ENCODE measurements at regions not wholly inside any gene's neighbourhood (a gene's known extent, or its start where the extent isn't known, plus 50 kb on each side); places are given as distances from the start of the nearest gene placed in this dataset.

GRCh38 chr4:23312686-23313085 is 577.2 kb downstream of the PPARGC1A start:
- Histone ChIP-seq H2AFZ (ENCODE audit: low read length) (no peak overlapping the region), H3K27me3 (ENCODE audit: low read length) (no peaks in the 10 kb centered on the region), H3K9ac (ENCODE audit: low read length) (no peak overlapping the region), H3K36me3 (ENCODE audit: low read depth, low read length) (no peaks in the 10 kb centered on the region), H4K20me1 (ENCODE audit: low read length) (no peaks in the 10 kb centered on the region), H3K9me2 (replicated peaks; ENCODE audit: low read length) (no peaks in the 10 kb centered on the region), H3K4me1 (ENCODE audit: insufficient read depth, low read length) (no peaks in the 10 kb centered on the region), H3K9me3 (ENCODE audit: low read length) (no peaks in the 10 kb centered on the region), H3K4me2 (ENCODE audit: low read length) (no peak overlapping the region), H3K27ac (ENCODE audit: low read length) (no peak overlapping the region), H3K79me2 (ENCODE audit: low read length) (no peaks in the 10 kb centered on the region), H3F3A (ENCODE audit: low read length, unreplicated experiment) (no peaks in the 10 kb centered on the region), H3K4me3 (ENCODE audit: low read length) (no peak overlapping the region)
- no peak for ATAC-seq
- no peak for TF ChIP-seq EZH2phosphoT487 (IDR thresholded peaks at IDR 0.05; ENCODE audit: borderline replicate concordance, low read length)
- no peak for TF ChIP-seq EZH2 (IDR thresholded peaks at IDR 0.05; ENCODE audit: low read length, unreplicated experiment)
- no peak for TF ChIP-seq CTCF (conservative IDR thresholded peaks at IDR 0.05; ENCODE audit: low read depth, low read length)
- BruUV-seq (replicated peaks): no TSS peak
- intact Hi-C loops (cut with micrococcal nuclease): no loop called here
- ChIA-PET POLR2A (ENCODE audit: unreplicated experiment) (no interaction called here), CTCF (no interaction called here)
- no peak for DNase-seq

GRCh38 chr4:23311983-23312382 is 577.9 kb downstream of the PPARGC1A start:
- H3K79me2 ChIP-seq (ENCODE audit: low read length): no peaks in the 10 kb centered on the region
- H3K27me3 ChIP-seq (ENCODE audit: low read length): no peaks in the 10 kb centered on the region
- no peak overlapping the region for H3K27ac ChIP-seq (ENCODE audit: low read length)
- H3F3A ChIP-seq (ENCODE audit: low read length, unreplicated experiment): no peaks in the 10 kb centered on the region
- no peak for ATAC-seq
- H3K9me2 ChIP-seq (replicated peaks; ENCODE audit: low read length): no peaks in the 10 kb centered on the region
- no TSS peak for BruUV-seq (replicated peaks)
- no peak overlapping the region for H3K4me3 ChIP-seq (ENCODE audit: low read length)
- no peak overlapping the region for H3K4me2 ChIP-seq (ENCODE audit: low read length)
- ChIA-PET POLR2A (ENCODE audit: unreplicated experiment) (no interaction called here), CTCF (no interaction called here)
- no peaks in the 10 kb centered on the region for H3K9me3 ChIP-seq (ENCODE audit: low read length)
- H3K36me3 ChIP-seq (ENCODE audit: low read depth, low read length): no peaks in the 10 kb centered on the region
- H3K9ac ChIP-seq (ENCODE audit: low read length): no peak overlapping the region
- DNase-seq: no peak
- TF ChIP-seq EZH2phosphoT487 (IDR thresholded peaks at IDR 0.05; ENCODE audit: borderline replicate concordance, low read length) (no peak), EZH2 (IDR thresholded peaks at IDR 0.05; ENCODE audit: low read length, unreplicated experiment) (no peak), CTCF (conservative IDR thresholded peaks at IDR 0.05; ENCODE audit: low read depth, low read length) (no peak)
- H3K4me1 ChIP-seq (ENCODE audit: insufficient read depth, low read length): no peaks in the 10 kb centered on the region
- no peaks in the 10 kb centered on the region for H4K20me1 ChIP-seq (ENCODE audit: low read length)
- intact Hi-C loops (cut with micrococcal nuclease): no loop called here
- no peak overlapping the region for H2AFZ ChIP-seq (ENCODE audit: low read length)

- intact Hi-C loops (cut with micrococcal nuclease): no loop called here
- Histone ChIP-seq H3K4me1 (ENCODE audit: insufficient read depth, low read length) (0 out of 2 replicates have a peak, but pooled peaks cover 5% of the 10 kb centered on the region), H3K79me2 (ENCODE audit: low read length) (no peaks in the 10 kb centered on the region), H3K27ac (ENCODE audit: low read length) (no peak overlapping the region), H3K9ac (ENCODE audit: low read length) (no peak overlapping the region), H3F3A (ENCODE audit: low read length, unreplicated experiment) (no peaks in the 10 kb centered on the region), H3K9me3 (ENCODE audit: low read length) (no peaks in the 10 kb centered on the region), H3K4me3 (ENCODE audit: low read length) (peak overlapping the region; percentile 62), H3K9me2 (replicated peaks; ENCODE audit: low read length) (no peaks in the 10 kb centered on the region), H3K36me3 (ENCODE audit: low read depth, low read length) (no peaks in the 10 kb centered on the region), H2AFZ (ENCODE audit: low read length) (0 out of 2 replicates have a peak overlapping the region, but pooled peaks have one; percentile 52), H3K4me2 (ENCODE audit: low read length) (peak overlapping the region; percentile 67), H4K20me1 (ENCODE audit: low read length) (no peaks in the 10 kb centered on the region), H3K27me3 (ENCODE audit: low read length) (no peaks in the 10 kb centered on the region)
- TF ChIP-seq EZH2phosphoT487 (IDR thresholded peaks at IDR 0.05; ENCODE audit: borderline replicate concordance, low read length): no peak
- TF ChIP-seq EZH2 (IDR thresholded peaks at IDR 0.05; ENCODE audit: low read length, unreplicated experiment): no peak
- no peak for TF ChIP-seq CTCF (conservative IDR thresholded peaks at IDR 0.05; ENCODE audit: low read depth, low read length)
- ATAC-seq (no peak; the same call in 1 of the 2 replicates), DNase-seq (peak; percentile 23)
- CTCF ChIA-PET: no interaction called here
- BruUV-seq (replicated peaks): no TSS peak
- POLR2A ChIA-PET (ENCODE audit: unreplicated experiment): no interaction called here
These were observed 584.8 kb downstream of the PPARGC1A start for GRCh38 chr4:23305026-23305425.

Measured in PC-3 (cell line).